ENCODE measurements at regions not wholly inside any gene's neighbourhood (a gene's known extent, or its start where the extent isn't known, plus 50 kb on each side); places are given as distances from the start of the nearest gene placed in this dataset.

DNA sequence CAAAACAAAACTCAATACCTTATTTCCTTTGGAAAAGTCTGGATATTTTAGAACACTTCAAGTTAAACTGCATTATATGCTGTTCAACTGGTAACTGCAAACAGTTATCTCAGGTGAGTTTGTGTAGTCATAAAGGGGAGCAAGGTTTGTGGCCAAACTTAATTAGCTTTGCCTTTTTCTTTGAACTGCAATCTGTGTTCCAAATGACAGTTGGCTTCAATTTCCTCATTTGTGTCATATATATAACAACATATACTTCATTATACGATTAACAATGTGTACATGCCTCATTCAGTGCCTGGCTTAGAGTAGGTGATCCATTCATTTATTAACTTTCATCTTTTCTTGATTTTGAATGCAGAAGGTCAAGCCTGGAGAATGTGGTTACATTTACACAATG lies 55.8 kb downstream of the KCNE4 start:
- Histone ChIP-seq H3K9ac (ENCODE audit: low read depth in 1 of 3, low read length in 3 of 3) (no peak overlapping the region), H3K9me3 (ENCODE audit: control insufficient read depth in 3 of 3, low read length in 3 of 3) (no peaks in the 10 kb centered on the region)

DNA sequence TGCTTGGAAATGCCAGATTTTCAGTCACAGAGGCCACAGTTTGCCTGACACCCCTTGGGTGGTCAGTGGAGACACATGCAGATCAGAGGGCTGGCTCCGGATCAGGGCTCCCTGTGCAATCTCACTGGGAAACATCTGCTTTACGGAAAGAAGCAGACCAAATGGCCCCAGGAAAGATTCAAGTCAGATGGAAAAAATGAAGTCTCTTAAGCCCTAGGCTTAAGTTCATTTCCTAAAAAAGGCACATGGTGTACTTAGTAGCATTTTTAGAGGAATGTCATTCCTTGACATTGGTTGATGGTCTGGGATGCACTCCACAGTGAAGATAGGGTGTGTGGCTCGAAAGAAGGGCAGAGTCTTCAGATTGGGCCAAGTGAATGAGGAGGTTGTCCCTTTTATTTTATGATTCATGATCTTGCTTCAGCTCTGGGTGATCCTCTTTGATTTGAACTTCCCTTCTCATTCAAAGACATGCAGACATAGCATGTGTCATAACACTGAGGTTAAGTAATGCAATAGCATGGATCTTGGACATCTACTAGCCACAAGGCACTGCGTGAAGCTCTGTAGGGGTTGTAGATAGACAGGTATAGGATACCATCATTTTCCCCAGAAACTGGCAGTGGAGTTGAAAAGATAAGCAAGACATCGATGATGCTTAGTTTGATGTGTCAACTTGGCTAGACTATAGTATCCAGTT lies 56.5 kb downstream of the KCNE4 start:
- H3K9ac ChIP-seq (ENCODE audit: low read depth in 1 of 3, low read length in 3 of 3) = no peak overlapping the region
- no peaks in the 10 kb centered on the region for H3K9me3 ChIP-seq (ENCODE audit: control insufficient read depth in 3 of 3, low read length in 3 of 3)
- no peaks in the 10 kb centered on the region for H3K4me1 ChIP-seq (ENCODE audit: control insufficient read depth in 3 of 3, insufficient read depth in 3 of 3, low read length in 3 of 3)
- H3K4me3 ChIP-seq (ENCODE audit: low read length in 3 of 3) = no peak overlapping the region
- H3K36me3 ChIP-seq (ENCODE audit: control insufficient read depth in 3 of 3, insufficient read depth in 3 of 3, low read length in 3 of 3) = no peaks in the 10 kb centered on the region
- H3K27ac ChIP-seq (ENCODE audit: low read depth, low read length) = no peak overlapping the region
- no peaks in the 10 kb centered on the region for H3K27me3 ChIP-seq (ENCODE audit: control insufficient read depth in 3 of 3, insufficient read depth in 3 of 3, low read length in 3 of 3)

More for the DNA sequence above, 55.8 kb downstream of the KCNE4 start:
- Histone ChIP-seq H3K36me3 (ENCODE audit: control insufficient read depth in 3 of 3, insufficient read depth in 3 of 3, low read length in 3 of 3) (no peaks in the 10 kb centered on the region), H3K27ac (ENCODE audit: low read depth, low read length) (no peak overlapping the region), H3K4me3 (ENCODE audit: low read length in 3 of 3) (no peak overlapping the region), H3K27me3 (ENCODE audit: control insufficient read depth in 3 of 3, insufficient read depth in 3 of 3, low read length in 3 of 3) (no peaks in the 10 kb centered on the region), H3K4me1 (ENCODE audit: control insufficient read depth in 3 of 3, insufficient read depth in 3 of 3, low read length in 3 of 3) (no peaks in the 10 kb centered on the region)

DNA sequence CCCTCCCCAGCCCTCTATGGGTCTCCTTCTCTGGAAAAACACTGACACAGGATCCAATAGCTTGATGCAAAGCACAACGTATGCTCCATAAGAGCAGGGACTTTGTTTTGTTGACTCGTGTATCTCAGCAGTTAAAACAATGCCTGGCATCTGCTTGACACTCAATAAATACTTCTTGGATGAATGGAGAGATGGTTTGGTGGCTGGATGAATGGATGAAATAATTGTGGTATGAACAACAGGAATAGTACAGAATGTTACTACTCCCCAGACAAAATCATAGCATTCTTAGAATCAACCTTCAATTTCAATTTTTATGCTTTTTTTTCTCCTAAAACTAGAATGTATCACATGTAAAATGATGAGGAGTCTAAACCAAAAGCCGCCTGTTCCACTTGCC lies 57.4 kb downstream of the KCNE4 start:
- H3K27ac ChIP-seq (ENCODE audit: low read depth, low read length) = no peak overlapping the region
- H3K9ac ChIP-seq (ENCODE audit: low read depth in 1 of 3, low read length in 3 of 3) = no peak overlapping the region
- no peaks in the 10 kb centered on the region for H3K9me3 ChIP-seq (ENCODE audit: control insufficient read depth in 3 of 3, low read length in 3 of 3)
- H3K36me3 ChIP-seq (ENCODE audit: control insufficient read depth in 3 of 3, insufficient read depth in 3 of 3, low read length in 3 of 3) = no peaks in the 10 kb centered on the region
- H3K27me3 ChIP-seq (ENCODE audit: control insufficient read depth in 3 of 3, insufficient read depth in 3 of 3, low read length in 3 of 3) = no peaks in the 10 kb centered on the region
- H3K4me3 ChIP-seq (ENCODE audit: low read length in 3 of 3) = no peak overlapping the region
- H3K4me1 ChIP-seq (ENCODE audit: control insufficient read depth in 3 of 3, insufficient read depth in 3 of 3, low read length in 3 of 3) = no peaks in the 10 kb centered on the region

- H3K27me3 ChIP-seq (ENCODE audit: control insufficient read depth in 3 of 3, insufficient read depth in 3 of 3, low read length in 3 of 3) = no peaks in the 10 kb centered on the region
- no peaks in the 10 kb centered on the region for H3K36me3 ChIP-seq (ENCODE audit: control insufficient read depth in 3 of 3, insufficient read depth in 3 of 3, low read length in 3 of 3)
- no peak overlapping the region for H3K27ac ChIP-seq (ENCODE audit: low read depth, low read length)
- H3K9me3 ChIP-seq (ENCODE audit: control insufficient read depth in 3 of 3, low read length in 3 of 3) = no peaks in the 10 kb centered on the region
- no peak overlapping the region for H3K9ac ChIP-seq (ENCODE audit: low read depth in 1 of 3, low read length in 3 of 3)
- H3K4me1 ChIP-seq (ENCODE audit: control insufficient read depth in 3 of 3, insufficient read depth in 3 of 3, low read length in 3 of 3) = no peaks in the 10 kb centered on the region
- H3K4me3 ChIP-seq (ENCODE audit: low read length in 3 of 3) = no peak overlapping the region
Measured at GRCh38 chr2:223113161-223113560, 61.2 kb downstream of the KCNE4 start.

GRCh38 chr2:223114170-223114569 lies 62.2 kb downstream of the KCNE4 start:
- no peak overlapping the region for H3K9ac ChIP-seq (ENCODE audit: low read depth in 1 of 3, low read length in 3 of 3)
- no peaks in the 10 kb centered on the region for H3K27me3 ChIP-seq (ENCODE audit: control insufficient read depth in 3 of 3, insufficient read depth in 3 of 3, low read length in 3 of 3)
- no peak overlapping the region for H3K27ac ChIP-seq (ENCODE audit: low read depth, low read length)

GRCh38 chr2:223114917-223115316 lies 62.9 kb downstream of the KCNE4 start:
- Histone ChIP-seq H3K9ac (ENCODE audit: low read depth in 1 of 3, low read length in 3 of 3) (no peak overlapping the region), H3K27me3 (ENCODE audit: control insufficient read depth in 3 of 3, insufficient read depth in 3 of 3, low read length in 3 of 3) (no peaks in the 10 kb centered on the region), H3K4me3 (ENCODE audit: low read length in 3 of 3) (no peak overlapping the region), H3K36me3 (ENCODE audit: control insufficient read depth in 3 of 3, insufficient read depth in 3 of 3, low read length in 3 of 3) (no peaks in the 10 kb centered on the region), H3K9me3 (ENCODE audit: control insufficient read depth in 3 of 3, low read length in 3 of 3) (no peaks in the 10 kb centered on the region), H3K4me1 (ENCODE audit: control insufficient read depth in 3 of 3, insufficient read depth in 3 of 3, low read length in 3 of 3) (no peaks in the 10 kb centered on the region), H3K27ac (ENCODE audit: low read depth, low read length) (no peak overlapping the region)

More at GRCh38 chr2:223114170-223114569, 62.2 kb downstream of the KCNE4 start:
- H3K4me3 ChIP-seq (ENCODE audit: low read length in 3 of 3) = no peak overlapping the region
- H3K9me3 ChIP-seq (ENCODE audit: control insufficient read depth in 3 of 3, low read length in 3 of 3) = no peaks in the 10 kb centered on the region
- no peaks in the 10 kb centered on the region for H3K4me1 ChIP-seq (ENCODE audit: control insufficient read depth in 3 of 3, insufficient read depth in 3 of 3, low read length in 3 of 3)
- no peaks in the 10 kb centered on the region for H3K36me3 ChIP-seq (ENCODE audit: control insufficient read depth in 3 of 3, insufficient read depth in 3 of 3, low read length in 3 of 3)

DNA sequence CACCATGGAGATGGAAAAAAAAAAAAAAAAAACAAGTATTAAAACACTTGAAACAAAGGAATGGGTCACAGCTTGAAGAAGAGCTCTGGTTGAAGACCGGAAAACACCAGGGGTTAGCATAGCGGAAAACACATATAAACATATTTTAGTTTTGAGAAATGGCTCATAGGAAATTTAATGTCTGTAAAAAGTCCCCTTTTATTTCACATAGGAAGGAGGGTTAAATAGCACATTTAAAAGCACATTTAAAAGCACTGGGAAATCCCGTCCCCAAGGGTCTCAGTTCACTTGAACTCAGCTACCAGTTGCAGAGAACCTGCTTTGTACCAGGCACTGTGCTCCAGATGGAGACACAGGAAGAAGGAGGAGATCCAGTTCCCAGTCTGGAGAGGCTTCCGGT lies 65.5 kb downstream of the KCNE4 start:
- Histone ChIP-seq H3K4me1 (ENCODE audit: control insufficient read depth in 3 of 3, insufficient read depth in 3 of 3, low read length in 3 of 3) (no peaks in the 10 kb centered on the region), H3K9me3 (ENCODE audit: control insufficient read depth in 3 of 3, low read length in 3 of 3) (no peaks in the 10 kb centered on the region), H3K27ac (ENCODE audit: low read depth, low read length) (no peak overlapping the region), H3K27me3 (ENCODE audit: control insufficient read depth in 3 of 3, insufficient read depth in 3 of 3, low read length in 3 of 3) (no peaks in the 10 kb centered on the region), H3K9ac (ENCODE audit: low read depth in 1 of 3, low read length in 3 of 3) (no peak overlapping the region), H3K4me3 (ENCODE audit: low read length in 3 of 3) (no peak overlapping the region), H3K36me3 (ENCODE audit: control insufficient read depth in 3 of 3, insufficient read depth in 3 of 3, low read length in 3 of 3) (no peaks in the 10 kb centered on the region)

GRCh38 chr2:223121283-223121682 lies 69.3 kb downstream of the KCNE4 start:
- H3K9ac ChIP-seq (ENCODE audit: low read depth in 1 of 3, low read length in 3 of 3) = no peak overlapping the region
- H3K9me3 ChIP-seq (ENCODE audit: control insufficient read depth in 3 of 3, low read length in 3 of 3) = no peaks in the 10 kb centered on the region
- H3K36me3 ChIP-seq (ENCODE audit: control insufficient read depth in 3 of 3, insufficient read depth in 3 of 3, low read length in 3 of 3) = no peaks in the 10 kb centered on the region
- peaks cover 0 to 2% (median 0%) of the 10 kb centered on the region in 3 donors for H3K4me1 ChIP-seq (ENCODE audit: control insufficient read depth in 3 of 3, insufficient read depth in 3 of 3, low read length in 3 of 3)
- H3K27ac ChIP-seq (ENCODE audit: low read depth, low read length) = no peak overlapping the region
- H3K27me3 ChIP-seq (ENCODE audit: control insufficient read depth in 3 of 3, insufficient read depth in 3 of 3, low read length in 3 of 3) = no peaks in the 10 kb centered on the region
- H3K4me3 ChIP-seq (ENCODE audit: low read length in 3 of 3) = no peak overlapping the region

GRCh38 chr2:223122781-223123180 lies 70.8 kb downstream of the KCNE4 start:
- no peak overlapping the region for H3K9ac ChIP-seq (ENCODE audit: low read depth in 1 of 3, low read length in 3 of 3)
- H3K4me3 ChIP-seq (ENCODE audit: low read length in 3 of 3) = no peak overlapping the region
- no peaks in the 10 kb centered on the region for H3K9me3 ChIP-seq (ENCODE audit: control insufficient read depth in 3 of 3, low read length in 3 of 3)
- no peaks in the 10 kb centered on the region for H3K27me3 ChIP-seq (ENCODE audit: control insufficient read depth in 3 of 3, insufficient read depth in 3 of 3, low read length in 3 of 3)
- H3K4me1 ChIP-seq (ENCODE audit: control insufficient read depth in 3 of 3, insufficient read depth in 3 of 3, low read length in 3 of 3) = peaks cover 0 to 2% (median 0%) of the 10 kb centered on the region in 3 donors
- no peaks in the 10 kb centered on the region for H3K36me3 ChIP-seq (ENCODE audit: control insufficient read depth in 3 of 3, insufficient read depth in 3 of 3, low read length in 3 of 3)
- H3K27ac ChIP-seq (ENCODE audit: low read depth, low read length) = no peak overlapping the region

GRCh38 chr2:223123855-223124610 lies 72.0 kb downstream of the KCNE4 start:
- H3K9ac ChIP-seq (ENCODE audit: low read depth in 1 of 3, low read length in 3 of 3) = no peak overlapping the region
- peaks cover 0 to 2% (median 0%) of the 10 kb centered on the region in 3 donors for H3K4me1 ChIP-seq (ENCODE audit: control insufficient read depth in 3 of 3, insufficient read depth in 3 of 3, low read length in 3 of 3)
- H3K9me3 ChIP-seq (ENCODE audit: control insufficient read depth in 3 of 3, low read length in 3 of 3) = no peaks in the 10 kb centered on the region
- H3K27ac ChIP-seq (ENCODE audit: low read depth, low read length) = no peak overlapping the region
- H3K4me3 ChIP-seq (ENCODE audit: low read length in 3 of 3) = no peak overlapping the region
- no peaks in the 10 kb centered on the region for H3K36me3 ChIP-seq (ENCODE audit: control insufficient read depth in 3 of 3, insufficient read depth in 3 of 3, low read length in 3 of 3)
- H3K27me3 ChIP-seq (ENCODE audit: control insufficient read depth in 3 of 3, insufficient read depth in 3 of 3, low read length in 3 of 3) = no peaks in the 10 kb centered on the region
